Prostate gland (tissue), 1 donor: ENCODE measurements at regions not wholly inside any gene's neighbourhood (a gene's known extent, or its start where the extent isn't known, plus 50 kb on each side); places are given as distances from the start of the nearest gene placed in this dataset.

ENCODE experiments used
- POLR2A ChIP-seq: fragments of 450-650 bp; IDR thresholded peaks from one replicate; pipeline ENCODE4 v1.6.1; 2016; ENCODE audit warnings: antibody characterized with exemption, mild to moderate bottlenecking
- POLR2AphosphoS5 ChIP-seq: sonication (generic); formaldehyde crosslinking; IDR thresholded peaks from one replicate; pipeline ENCODE4 v1.6.1; 2017; ENCODE audit warnings: antibody characterized with exemption

DNA sequence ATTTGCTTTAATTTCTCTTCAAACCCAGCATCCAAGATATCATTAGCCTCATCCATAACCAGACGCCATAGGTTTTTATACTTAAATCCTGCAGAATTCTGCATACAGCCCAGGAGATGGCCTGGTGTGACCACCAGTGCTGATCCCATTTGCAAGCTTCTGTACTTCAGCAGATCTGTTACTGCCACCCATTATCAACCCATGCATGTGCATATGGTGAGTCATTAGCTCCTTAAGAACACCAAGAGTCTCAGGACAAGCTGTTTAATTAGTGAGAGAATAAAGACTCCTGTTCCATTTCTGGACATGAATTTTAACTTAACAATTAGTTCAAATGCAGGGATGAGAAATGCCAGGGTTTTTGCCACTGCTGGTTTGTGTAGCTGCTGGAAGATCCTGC lies 110.7 kb upstream of the TANK start:
- no peak for TF ChIP-seq POLR2A
- no peak for TF ChIP-seq POLR2AphosphoS5
